Fibroblast of lung (primary cell): ENCODE measurements at regions not wholly inside any gene's neighbourhood (a gene's known extent, or its start where the extent isn't known, plus 50 kb on each side); places are given as distances from the start of the nearest gene placed in this dataset.

Experiments
- DNase-seq, 2 donors: peaks; one replicate each; pipeline versions ENCODE4 v3.0.0 to v3.0.0-alpha.2; 2010; ENCODE audit warnings: low read depth in 2 of 2
- H2AFZ ChIP-seq: 2 replicates; pipeline ENCODE4 v1.5.1; 2012; ENCODE audit warnings: low read length, control low read depth, inconsistent platforms
- H3K27ac ChIP-seq: 2 replicates; pipeline ENCODE4 v1.5.1; 2011; ENCODE audit warnings: low read length, control low read depth; ENCODE audit not compliant: insufficient read depth
- H3K27me3 ChIP-seq: 2 replicates; pipeline ENCODE4 v1.5.1; 2011; ENCODE audit warnings: mild to moderate bottlenecking, low read length; ENCODE audit not compliant: control insufficient read depth, insufficient read depth
- H3K36me3 ChIP-seq: 2 replicates; pipeline ENCODE4 v1.5.1; 2011; ENCODE audit warnings: low read length; ENCODE audit not compliant: control insufficient read depth, insufficient read depth
- H3K4me1 ChIP-seq: 2 replicates; pipeline ENCODE4 v1.5.1; 2011; ENCODE audit warnings: low read length; ENCODE audit not compliant: control insufficient read depth, insufficient read depth; ENCODE audit errors: extremely low read depth
- H3K4me2 ChIP-seq: 2 replicates; pipeline ENCODE4 v1.5.1; 2011; ENCODE audit warnings: low read length, control low read depth; ENCODE audit not compliant: insufficient read depth; ENCODE audit errors: extremely low read depth
- H3K4me3 ChIP-seq, 4 experiments: fragments of 200-600 bp in 1 of 4; sonication (generic) in 1 of 4; replicated peaks in 1 of 4; 2 replicates each; pipeline ENCODE4 v1.5.1; 2011 to 2016; ENCODE audit warnings: low read length in 4 of 4, low read depth in 3 of 4, mild to moderate bottlenecking in 3 of 4, control low read depth in 2 of 4, inconsistent platforms in 1 of 4, mixed read lengths in 1 of 4; ENCODE audit not compliant: insufficient read depth in 1 of 4; ENCODE audit errors: control extremely low read depth in 1 of 4
- H3K79me2 ChIP-seq: 2 replicates; pipeline ENCODE4 v1.5.1; 2012; ENCODE audit warnings: mild to moderate bottlenecking, low read length, inconsistent platforms; ENCODE audit not compliant: control insufficient read depth, insufficient read depth
- H3K9ac ChIP-seq: 2 replicates; pipeline ENCODE4 v1.5.1; 2011; ENCODE audit warnings: mild to moderate bottlenecking, low read length, control low read depth; ENCODE audit not compliant: insufficient read depth
- H3K9me3 ChIP-seq: 2 replicates; pipeline ENCODE4 v1.5.1; 2012; ENCODE audit warnings: low read depth, low read length; ENCODE audit not compliant: control insufficient read depth, insufficient read depth
- H4K20me1 ChIP-seq: 2 replicates; pipeline ENCODE4 v1.5.1; 2011; ENCODE audit warnings: low read length; ENCODE audit not compliant: control insufficient read depth, insufficient read depth; ENCODE audit errors: extremely low read depth
- EZH2 ChIP-seq: IDR thresholded peaks from 2 replicates; pipeline ENCODE4 v1.5.1; 2012; ENCODE audit warnings: low read length, control low read depth, mild to moderate bottlenecking; ENCODE audit errors: missing control alignments
- TF ChIP-seq, protein P1 (sequence below), 2 donors: IDR thresholded peaks in 1 of 2; conservative IDR thresholded peaks in 1 of 2; 1 replicate in 1 of 2; 2 replicates in 1 of 2; pipeline ENCODE4 v1.5.1; 2011 to 2012; ENCODE audit warnings: low read length in 2 of 2, control low read depth in 1 of 2, inconsistent platforms in 1 of 2, low read depth in 1 of 2, mild to moderate bottlenecking in 1 of 2

DNA sequence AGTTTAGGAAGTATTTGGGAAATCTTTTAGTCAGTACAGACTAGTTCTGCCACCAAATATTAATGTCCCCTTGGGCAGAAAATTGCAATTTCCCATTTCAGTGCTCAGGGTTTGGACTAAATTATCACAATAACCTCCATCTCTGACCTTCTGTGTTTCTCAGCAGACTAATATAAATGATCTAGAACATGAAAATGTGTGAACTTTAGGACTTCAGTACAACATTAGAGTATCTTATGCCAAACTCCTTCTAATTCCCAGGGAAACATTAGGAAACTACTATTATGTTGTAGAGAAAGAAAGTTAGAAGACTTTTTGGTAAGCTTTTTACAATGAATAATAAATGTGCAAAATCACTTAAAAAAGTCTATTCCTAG lies 1087.6 kb upstream of the CITED2 start:
- H3K27me3 ChIP-seq, result no peaks in the 10 kb centered on the region
- no peak overlapping the region for H2AFZ ChIP-seq
- no peak for DNase-seq
- H3K36me3 ChIP-seq, result no peaks in the 10 kb centered on the region
- no peak overlapping the region for H3K4me3 ChIP-seq
- H3K27ac ChIP-seq, result no peak overlapping the region
- H3K79me2 ChIP-seq, result no peaks in the 10 kb centered on the region
- H3K9me3 ChIP-seq, result no peaks in the 10 kb centered on the region
- no peak overlapping the region for H3K4me2 ChIP-seq
- H3K9ac ChIP-seq, result no peak overlapping the region
- peaks cover 11% of the 10 kb centered on the region for H3K4me1 ChIP-seq
- H4K20me1 ChIP-seq, result no peaks in the 10 kb centered on the region
- TF ChIP-seq EZH2, result no peak
- TF ChIP-seq, protein P1, sequence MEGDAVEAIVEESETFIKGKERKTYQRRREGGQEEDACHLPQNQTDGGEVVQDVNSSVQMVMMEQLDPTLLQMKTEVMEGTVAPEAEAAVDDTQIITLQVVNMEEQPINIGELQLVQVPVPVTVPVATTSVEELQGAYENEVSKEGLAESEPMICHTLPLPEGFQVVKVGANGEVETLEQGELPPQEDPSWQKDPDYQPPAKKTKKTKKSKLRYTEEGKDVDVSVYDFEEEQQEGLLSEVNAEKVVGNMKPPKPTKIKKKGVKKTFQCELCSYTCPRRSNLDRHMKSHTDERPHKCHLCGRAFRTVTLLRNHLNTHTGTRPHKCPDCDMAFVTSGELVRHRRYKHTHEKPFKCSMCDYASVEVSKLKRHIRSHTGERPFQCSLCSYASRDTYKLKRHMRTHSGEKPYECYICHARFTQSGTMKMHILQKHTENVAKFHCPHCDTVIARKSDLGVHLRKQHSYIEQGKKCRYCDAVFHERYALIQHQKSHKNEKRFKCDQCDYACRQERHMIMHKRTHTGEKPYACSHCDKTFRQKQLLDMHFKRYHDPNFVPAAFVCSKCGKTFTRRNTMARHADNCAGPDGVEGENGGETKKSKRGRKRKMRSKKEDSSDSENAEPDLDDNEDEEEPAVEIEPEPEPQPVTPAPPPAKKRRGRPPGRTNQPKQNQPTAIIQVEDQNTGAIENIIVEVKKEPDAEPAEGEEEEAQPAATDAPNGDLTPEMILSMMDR (conservative IDR thresholded peaks at IDR 0.05 in 1 of 2, IDR thresholded peaks at IDR 0.05 in 1 of 2; ENCODE audit: low read depth in 1 of 2, low read length in 2 of 2), result no peak

DNA sequence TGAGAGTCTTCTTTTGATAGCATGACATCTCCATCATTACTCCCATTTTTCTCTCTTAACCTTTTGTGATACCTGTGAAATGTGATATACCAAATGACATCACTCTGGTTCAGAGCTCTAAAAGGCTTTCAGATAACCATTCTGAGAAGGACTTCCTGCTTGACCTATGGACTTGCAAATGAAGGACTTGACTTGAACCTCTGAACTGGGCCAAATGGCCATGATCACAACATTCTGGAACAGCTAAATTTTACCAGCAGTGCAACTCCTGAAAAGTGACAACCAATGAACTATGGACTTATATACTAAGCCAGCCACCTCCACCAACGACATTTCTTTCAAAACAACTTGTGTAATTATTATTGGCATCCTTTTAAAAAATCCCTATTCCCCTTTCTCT lies 1085.8 kb upstream of the CITED2 start:
- no peak for DNase-seq
- Histone ChIP-seq H4K20me1 (no peaks in the 10 kb centered on the region), H3K4me2 (no peak overlapping the region), H3K9me3 (no peaks in the 10 kb centered on the region), H3K27me3 (no peaks in the 10 kb centered on the region), H3K4me1 (peaks cover 11% of the 10 kb centered on the region), H2AFZ (no peak overlapping the region), H3K27ac (no peak overlapping the region), H3K9ac (no peak overlapping the region), H3K36me3 (no peaks in the 10 kb centered on the region), H3K4me3 (no peak overlapping the region), H3K79me2 (no peaks in the 10 kb centered on the region)
- TF ChIP-seq, protein P1 (conservative IDR thresholded peaks at IDR 0.05 in 1 of 2, IDR thresholded peaks at IDR 0.05 in 1 of 2; ENCODE audit: low read depth in 1 of 2, low read length in 2 of 2), result no peak
- TF ChIP-seq EZH2, result no peak

DNA sequence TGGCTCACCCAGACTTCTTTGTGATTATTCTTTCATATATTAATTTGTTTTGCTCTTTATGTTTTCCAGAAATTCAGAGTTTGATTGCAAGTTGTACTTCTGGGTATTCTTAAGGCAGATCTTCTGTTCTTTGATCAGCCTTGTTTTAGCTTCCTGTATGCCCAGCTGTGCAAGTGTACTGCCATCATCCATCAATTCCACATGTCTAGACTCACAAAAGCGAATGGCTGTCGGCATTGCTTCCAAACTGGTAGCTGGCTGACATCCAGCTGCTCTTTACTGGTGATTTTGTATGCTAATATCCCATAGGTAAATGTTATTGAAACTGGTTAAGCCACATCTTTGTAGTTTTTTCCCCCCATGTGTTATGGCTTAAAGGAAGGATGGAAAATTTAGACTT lies 1084.8 kb upstream of the CITED2 start:
- H3K9me3 ChIP-seq, result no peaks in the 10 kb centered on the region
- DNase-seq, result no peak
- no peak overlapping the region for H3K9ac ChIP-seq
- H3K27me3 ChIP-seq, result no peaks in the 10 kb centered on the region
- H3K79me2 ChIP-seq, result no peaks in the 10 kb centered on the region
- H3K36me3 ChIP-seq, result no peaks in the 10 kb centered on the region
- H3K4me1 ChIP-seq, result peaks cover 11% of the 10 kb centered on the region
- no peak overlapping the region for H3K27ac ChIP-seq
- no peaks in the 10 kb centered on the region for H4K20me1 ChIP-seq
- H2AFZ ChIP-seq, result no peak overlapping the region
- TF ChIP-seq, protein P1 (conservative IDR thresholded peaks at IDR 0.05 in 1 of 2, IDR thresholded peaks at IDR 0.05 in 1 of 2; ENCODE audit: low read depth in 1 of 2, low read length in 2 of 2), result no peak
- TF ChIP-seq EZH2, result no peak
- H3K4me3 ChIP-seq, result no peak overlapping the region
- H3K4me2 ChIP-seq, result no peak overlapping the region
